COR-L47 (cell line): ENCODE measurements at regions not wholly inside any gene's neighbourhood (a gene's known extent, or its start where the extent isn't known, plus 50 kb on each side); places are given as distances from the start of the nearest gene placed in this dataset.
A peak's percentile ranks its signal among the peaks of the same experiment; 100 is the strongest.

Experiments
- DNase-seq: peaks from one replicate; lab custom pipeline; 2025; lab: John Stamatoyannopoulos, UW

- DNase-seq, result no peak
Observed at GRCh38 chr1:163656095-163656759, 334.5 kb downstream of the NUF2 start.

GRCh38 chr1:163657719-163658118 is 336.0 kb downstream of the NUF2 start:
- no peak for DNase-seq

DNA sequence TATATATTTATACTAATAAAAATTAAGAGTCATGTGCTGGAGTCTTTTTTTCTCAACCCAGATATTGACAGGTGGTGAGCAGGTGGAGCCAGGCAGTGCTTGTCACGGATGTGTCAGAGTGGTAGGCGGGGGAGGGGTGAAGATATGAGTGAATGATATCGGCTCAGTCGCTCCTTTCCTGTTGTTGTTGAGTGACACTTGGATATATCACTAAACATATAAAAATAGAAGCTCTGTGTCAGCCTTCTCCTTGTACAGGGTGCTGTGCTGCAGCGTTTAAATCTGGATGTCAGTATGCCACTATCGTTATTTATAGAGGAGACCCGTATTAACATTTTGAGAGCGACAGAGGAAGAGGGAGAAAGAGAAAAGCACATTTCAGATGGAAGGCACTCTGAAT is 339.6 kb downstream of the NUF2 start:
- DNase-seq, result no peak

GRCh38 chr1:163664671-163665335 is 343.0 kb downstream of the NUF2 start:
- no peak for DNase-seq

DNA sequence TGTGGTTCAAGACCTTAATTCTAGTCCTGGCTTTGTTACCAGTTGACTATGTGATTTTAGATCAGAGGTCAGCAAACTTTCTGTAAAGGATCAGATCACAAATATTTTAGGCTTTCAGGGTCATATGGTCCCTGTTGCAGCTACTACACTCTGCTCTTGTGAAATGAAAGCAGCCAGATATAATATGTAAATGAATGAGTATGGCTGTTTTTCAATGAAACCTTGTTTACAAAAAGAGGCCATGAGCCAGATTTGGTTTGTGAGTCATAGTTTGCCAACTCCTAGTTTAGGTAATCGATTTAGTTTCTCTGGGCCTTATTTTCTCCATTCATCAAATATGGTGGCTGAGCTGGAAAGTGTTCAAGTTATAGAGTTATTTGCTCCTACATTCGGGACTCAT is 346.7 kb downstream of the NUF2 start:
- DNase-seq, result no peak

DNA sequence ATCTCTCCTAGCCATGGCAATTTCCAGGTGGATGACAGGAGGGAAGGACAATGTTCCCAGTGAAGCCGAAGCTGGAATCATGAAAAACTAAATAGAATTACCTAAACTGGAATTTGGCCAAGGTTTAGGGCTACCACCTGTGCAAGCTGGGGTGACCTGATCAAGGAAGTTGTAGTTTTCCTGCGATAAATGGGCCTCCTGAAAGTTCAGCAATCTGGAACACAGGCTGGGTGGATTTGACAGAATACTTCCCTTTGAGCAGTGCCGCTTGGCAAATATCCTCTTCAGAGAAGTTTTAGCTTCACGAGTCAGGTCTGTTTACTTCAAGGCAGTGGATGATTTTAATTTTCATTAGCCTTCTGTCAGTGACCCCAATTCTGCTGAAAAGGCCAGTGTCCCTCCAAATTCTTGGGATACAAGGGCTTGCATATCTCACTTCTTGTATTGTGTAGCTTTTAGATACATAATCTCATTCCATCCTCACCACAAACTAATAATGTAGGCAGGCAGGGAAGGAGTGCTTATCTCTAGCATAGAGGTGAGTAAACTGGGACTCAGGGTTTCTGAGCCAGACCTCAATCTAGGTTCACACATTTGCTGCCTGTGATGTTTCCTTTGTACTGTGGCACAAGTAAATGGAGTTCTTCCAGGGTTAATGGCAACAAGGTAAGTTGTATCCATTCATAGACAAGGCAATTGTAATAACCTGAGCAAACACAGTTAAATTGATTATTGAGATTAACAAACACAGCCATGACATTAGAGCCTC is 349.4 kb downstream of the NUF2 start:
- DNase-seq, result no peak

- no peak for DNase-seq
Observed at GRCh38 chr1:163672976-163673758, 351.4 kb downstream of the NUF2 start.

- no peak for DNase-seq
Observed at GRCh38 chr1:163673759-163674151, 352.0 kb downstream of the NUF2 start.

DNA sequence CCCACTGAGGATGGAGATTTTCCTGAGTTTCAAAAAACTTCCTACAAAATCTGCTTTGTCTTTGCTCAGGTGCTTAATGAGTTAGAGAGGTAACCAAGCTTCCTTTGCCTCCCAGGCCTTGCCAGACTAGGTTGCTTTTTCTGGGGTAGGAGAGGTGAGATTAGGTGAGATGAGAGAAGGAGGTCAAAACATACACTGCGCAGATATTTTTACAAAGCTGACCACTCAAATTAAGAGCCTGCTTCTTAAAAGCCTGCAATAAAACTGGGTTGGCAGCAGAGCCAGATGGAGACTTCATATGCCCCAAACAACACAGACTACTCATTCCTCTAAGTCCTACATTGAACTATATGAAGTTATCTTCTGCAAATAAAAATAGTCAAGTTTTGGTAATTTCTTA is 352.5 kb downstream of the NUF2 start:
- no peak for DNase-seq

DNA sequence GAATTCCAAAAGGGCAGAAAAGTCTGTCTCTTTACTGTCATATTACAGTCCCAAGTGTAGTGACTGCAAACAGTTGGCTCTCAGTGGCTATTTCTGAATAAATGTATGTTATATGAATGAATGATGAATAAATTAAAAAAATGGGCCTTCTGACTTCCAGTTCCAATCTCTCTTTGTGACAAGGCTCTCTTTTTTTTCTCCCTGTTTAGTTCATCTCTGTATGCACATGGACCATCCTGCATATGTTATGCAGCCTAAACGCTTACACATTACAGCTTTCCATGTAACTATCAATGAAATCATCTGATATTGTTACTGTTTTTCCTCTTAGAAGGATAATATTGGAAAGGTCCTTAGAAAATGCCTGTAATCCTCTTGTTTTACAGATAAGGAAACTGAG is 363.0 kb downstream of the NUF2 start:
- no peak for DNase-seq

DNA sequence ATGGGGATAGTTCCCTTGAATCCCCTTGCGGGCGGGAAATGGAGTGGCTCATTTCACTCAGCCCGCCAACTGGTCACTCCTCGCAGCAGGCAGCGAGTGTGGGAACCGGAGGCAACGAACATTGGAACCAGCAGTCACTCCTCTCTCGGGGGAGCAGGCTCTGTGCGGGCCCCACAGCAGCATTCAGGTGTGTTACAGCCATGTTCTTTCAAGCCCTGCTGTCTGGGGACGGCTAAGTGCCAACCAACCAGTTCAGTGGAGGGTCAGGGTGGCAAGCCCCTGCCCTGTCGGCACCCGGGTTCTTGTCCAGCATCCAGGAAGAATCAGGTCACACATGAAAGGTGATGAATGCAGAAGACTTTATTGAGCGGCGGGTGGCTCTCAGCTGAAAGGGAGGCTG is 370.5 kb downstream of the NUF2 start:
- no peak for DNase-seq

GRCh38 chr1:163697137-163697536 is 375.4 kb downstream of the NUF2 start:
- no peak for DNase-seq

GRCh38 chr1:163701783-163702374 is 380.1 kb downstream of the NUF2 start:
- no peak for DNase-seq

DNA sequence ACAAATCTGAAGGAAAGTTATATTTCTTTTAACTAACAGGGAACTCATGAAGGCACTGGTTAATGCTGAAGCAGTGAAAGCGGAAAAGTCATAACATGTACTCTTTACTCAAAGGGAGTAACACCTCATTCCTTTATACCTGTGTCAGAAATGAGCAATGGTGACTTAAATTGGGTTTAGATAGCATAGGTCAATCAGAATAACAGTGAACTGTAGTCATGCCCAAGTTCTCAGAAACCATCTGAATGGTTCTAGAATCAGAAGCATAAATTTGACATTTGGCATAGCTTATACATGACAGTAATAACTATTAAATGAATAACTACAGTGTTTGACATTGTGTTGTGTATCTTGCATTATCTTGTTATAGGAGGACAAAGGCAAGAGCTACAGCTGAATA is 382.0 kb downstream of the NUF2 start:
- DNase-seq, result no peak

DNA sequence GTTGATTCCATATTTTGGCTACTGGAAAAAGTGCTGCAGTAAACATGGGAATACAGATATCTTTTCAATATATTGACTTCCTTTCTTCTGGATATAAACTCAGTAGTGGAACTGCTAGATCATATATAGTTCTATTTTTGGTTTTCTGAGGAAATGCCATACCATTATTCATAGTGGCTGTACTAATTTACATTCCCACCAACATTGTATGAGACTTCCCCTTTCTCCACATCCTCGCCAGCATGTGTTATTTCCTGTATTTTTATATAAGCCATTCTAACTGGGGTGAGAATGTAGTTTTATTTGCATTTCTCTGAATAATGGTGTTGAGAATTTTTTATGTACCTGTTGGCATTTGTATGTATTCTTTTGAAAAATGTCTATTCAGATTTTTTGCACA is 385.2 kb downstream of the NUF2 start:
- DNase-seq, result no peak

- DNase-seq, result no peak
Observed at GRCh38 chr1:163709636-163710035, 387.9 kb downstream of the NUF2 start.

GRCh38 chr1:163712321-163712720 is 390.6 kb downstream of the NUF2 start:
- no peak for DNase-seq

GRCh38 chr1:163720294-163720693 is 398.5 kb downstream of the NUF2 start:
- DNase-seq, result no peak

- DNase-seq, result no peak
Observed at GRCh38 chr1:163725551-163725950, 403.8 kb downstream of the NUF2 start.

- peak; percentile 80 for DNase-seq
Observed at GRCh38 chr1:163730411-163730821, 408.7 kb downstream of the NUF2 start.

DNA sequence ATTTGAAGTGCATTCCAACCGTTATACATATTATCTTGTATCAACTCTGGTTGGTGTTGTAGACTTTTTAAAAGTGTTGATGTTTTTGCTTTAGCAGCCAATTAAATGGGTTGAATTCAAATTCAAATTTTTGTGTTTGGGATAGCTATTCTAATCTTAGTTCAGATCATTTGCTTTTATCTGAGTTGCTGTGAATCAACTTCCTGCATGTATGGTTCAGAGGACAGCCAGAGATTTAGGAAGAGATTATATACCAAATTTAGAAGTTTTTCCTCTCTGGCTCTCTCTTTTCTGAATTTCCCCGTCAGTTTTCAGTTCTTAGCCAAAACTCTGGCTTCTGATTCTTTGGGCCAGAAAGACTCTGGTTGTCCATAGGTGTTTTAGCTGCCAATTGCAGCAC is 415.5 kb downstream of the NUF2 start:
- no peak for DNase-seq

GRCh38 chr1:163744301-163744887 is 422.6 kb downstream of the NUF2 start:
- no peak for DNase-seq
